Activated CD8-positive, alpha-beta memory T cell treated with anti-CD3 and anti-CD28 coated beads, Interleukin-2, amount 10 ng/mL, durations not matched to agents 7 days and 5 days (primary cell): ENCODE measurements at regions not wholly inside any gene's neighbourhood (a gene's known extent, or its start where the extent isn't known, plus 50 kb on each side); places are given as distances from the start of the nearest gene placed in this dataset.

Experiments
- ATAC-seq: fragments of 150-1000 bp; cut with Tn5 transposase; one replicate; pipeline ENCODE4 v1.10.0; 2021; ENCODE audit warnings: moderate library complexity
- CTCF ChIA-PET: fragments of 350-600 bp; sonication (Branson Sonifier 250); formaldehyde crosslinking; loops from one replicate; lab custom pipeline; 2021; ENCODE audit warnings: antibody characterized with exemption; lab: Charles Lee
- DNase-seq: peaks from one replicate; pipeline ENCODE4 v3.0.0-alpha.2; 2020
- H3K27ac Mint-ChIP-seq: one replicate; pipeline ENCODE4 v1.8.0; 2021; ENCODE audit warnings: mild to moderate bottlenecking, mixed read lengths
- H3K27me3 Mint-ChIP-seq: one replicate; pipeline ENCODE4 v1.8.0; 2021; ENCODE audit warnings: mixed read lengths
- H3K36me3 Mint-ChIP-seq: one replicate; pipeline ENCODE4 v1.8.0; 2021; ENCODE audit warnings: mild to moderate bottlenecking, mixed read lengths
- H3K4me1 Mint-ChIP-seq: one replicate; pipeline ENCODE4 v1.8.0; 2021; ENCODE audit warnings: mixed read lengths
- H3K4me3 Mint-ChIP-seq: one replicate; pipeline ENCODE4 v1.8.0; 2021; ENCODE audit warnings: mild to moderate bottlenecking, moderate library complexity, mixed read lengths
- H3K9me3 Mint-ChIP-seq: one replicate; pipeline ENCODE4 v1.8.0; 2022; ENCODE audit warnings: low read depth, mixed read lengths

GRCh38 chr5:166074582-166075481 is 2216.6 kb upstream of the WWC1 start:
- no peak for DNase-seq
- Mint-ChIP-seq H3K27ac (no peak overlapping the region), H3K27me3 (no peaks in the 10 kb centered on the region), H3K4me3 (no peak overlapping the region), H3K4me1 (no peaks in the 10 kb centered on the region), H3K9me3 (peaks cover 8% of the 10 kb centered on the region), H3K36me3 (no peaks in the 10 kb centered on the region)
- CTCF ChIA-PET, result no interaction called here
- ATAC-seq, result no peak

GRCh38 chr5:166083183-166083959 is 2208.1 kb upstream of the WWC1 start:
- no peak for DNase-seq

DNA sequence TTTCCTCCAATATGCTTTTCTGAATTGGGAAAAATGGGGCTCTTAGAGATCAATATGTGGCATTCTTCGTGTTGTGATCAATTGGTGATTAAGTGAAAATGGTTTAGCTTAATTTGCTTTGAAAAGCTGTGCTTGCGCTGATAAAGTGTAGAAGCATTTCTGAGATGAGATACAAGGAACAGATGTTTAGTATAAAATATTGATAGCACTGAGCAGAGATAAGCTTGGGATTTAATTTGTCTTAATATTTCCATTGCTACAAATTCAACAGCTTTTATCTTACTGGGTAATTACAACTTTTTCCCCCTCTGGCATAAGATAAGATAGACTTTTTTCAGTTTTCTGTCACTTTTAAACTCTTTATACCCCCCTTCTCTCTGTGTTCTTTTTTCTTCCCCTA is 2204.9 kb upstream of the WWC1 start:
- H3K27me3 Mint-ChIP-seq, result no peaks in the 10 kb centered on the region
- no peaks in the 10 kb centered on the region for H3K9me3 Mint-ChIP-seq
- H3K36me3 Mint-ChIP-seq, result no peaks in the 10 kb centered on the region
- no peak for ATAC-seq
- no peak overlapping the region for H3K4me3 Mint-ChIP-seq
- no peak overlapping the region for H3K27ac Mint-ChIP-seq
- CTCF ChIA-PET, result no interaction called here
- DNase-seq, result no peak
- no peaks in the 10 kb centered on the region for H3K4me1 Mint-ChIP-seq

More at GRCh38 chr5:166083183-166083959, 2208.1 kb upstream of the WWC1 start:
- CTCF ChIA-PET, result no interaction called here
- Mint-ChIP-seq H3K4me3 (no peak overlapping the region), H3K27me3 (no peaks in the 10 kb centered on the region), H3K4me1 (no peaks in the 10 kb centered on the region), H3K36me3 (no peaks in the 10 kb centered on the region), H3K9me3 (peaks cover 2% of the 10 kb centered on the region), H3K27ac (no peak overlapping the region)
- no peak for ATAC-seq

DNA sequence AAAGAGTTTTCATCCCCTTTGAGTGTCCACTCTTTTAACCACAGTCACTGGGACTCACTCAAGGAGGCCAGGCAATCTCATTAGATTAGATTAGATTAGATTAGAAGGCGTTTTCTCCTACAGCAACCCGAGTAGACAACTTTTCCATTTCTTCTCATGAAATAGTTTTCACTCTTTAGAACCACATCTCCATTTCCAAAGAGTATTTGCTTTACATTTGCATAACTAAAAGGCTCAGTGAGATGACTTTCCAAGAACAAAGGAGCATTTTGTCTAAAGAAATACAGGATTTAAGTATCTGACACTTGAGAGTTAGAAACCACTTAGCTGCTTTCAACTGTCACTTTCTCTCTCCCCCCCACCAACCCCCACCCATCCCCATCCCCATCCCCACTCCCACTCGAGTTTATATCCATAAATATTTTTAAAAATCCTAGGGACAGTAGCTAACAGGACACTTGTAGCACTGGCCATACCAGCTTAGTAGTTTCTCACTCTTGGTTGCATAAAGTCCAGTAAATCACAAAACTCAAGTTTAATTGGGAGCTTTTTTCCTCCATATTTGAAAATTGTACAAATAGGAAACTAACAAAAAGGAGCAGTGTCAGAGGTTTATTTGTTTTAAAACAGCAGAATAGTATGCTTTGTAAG is 2202.9 kb upstream of the WWC1 start:
- Mint-ChIP-seq H3K9me3 (peaks cover 5% of the 10 kb centered on the region), H3K27me3 (no peaks in the 10 kb centered on the region), H3K4me1 (no peaks in the 10 kb centered on the region), H3K4me3 (no peak overlapping the region), H3K36me3 (no peaks in the 10 kb centered on the region), H3K27ac (no peak overlapping the region)
- CTCF ChIA-PET, result no interaction called here
- DNase-seq, result no peak
- ATAC-seq, result no peak

GRCh38 chr5:166091931-166092330 is 2199.5 kb upstream of the WWC1 start:
- Mint-ChIP-seq H3K4me1 (no peaks in the 10 kb centered on the region), H3K27me3 (no peaks in the 10 kb centered on the region), H3K9me3 (peaks cover 5% of the 10 kb centered on the region), H3K27ac (no peak overlapping the region), H3K4me3 (no peak overlapping the region), H3K36me3 (no peaks in the 10 kb centered on the region)
- no peak for DNase-seq
- no peak for ATAC-seq
- CTCF ChIA-PET, result no interaction called here

DNA sequence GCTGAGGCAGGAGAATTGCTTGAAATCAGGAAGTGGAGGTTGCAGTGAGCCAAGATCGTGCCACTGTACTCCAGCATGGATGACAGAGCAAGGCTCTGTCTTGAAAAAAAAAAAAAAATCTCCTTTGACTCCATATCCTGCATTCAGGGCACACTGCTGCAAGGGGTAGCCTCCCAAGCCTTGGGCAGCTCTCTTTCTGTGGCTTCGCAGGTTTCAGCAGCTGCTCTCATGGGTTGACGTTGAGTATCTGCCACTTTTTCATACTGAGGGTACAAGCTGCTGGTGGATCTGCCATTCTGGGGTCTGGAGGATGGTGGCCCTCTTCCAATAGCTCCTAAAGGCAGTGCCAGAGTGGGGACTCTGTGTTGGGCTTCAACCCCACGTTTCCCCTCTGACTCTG is 2198.1 kb upstream of the WWC1 start:
- Mint-ChIP-seq H3K9me3 (peaks cover 5% of the 10 kb centered on the region), H3K27me3 (no peaks in the 10 kb centered on the region), H3K27ac (no peak overlapping the region), H3K36me3 (no peaks in the 10 kb centered on the region), H3K4me3 (no peak overlapping the region), H3K4me1 (no peaks in the 10 kb centered on the region)
- CTCF ChIA-PET, result no interaction called here
- DNase-seq (no peak), ATAC-seq (no peak)

DNA sequence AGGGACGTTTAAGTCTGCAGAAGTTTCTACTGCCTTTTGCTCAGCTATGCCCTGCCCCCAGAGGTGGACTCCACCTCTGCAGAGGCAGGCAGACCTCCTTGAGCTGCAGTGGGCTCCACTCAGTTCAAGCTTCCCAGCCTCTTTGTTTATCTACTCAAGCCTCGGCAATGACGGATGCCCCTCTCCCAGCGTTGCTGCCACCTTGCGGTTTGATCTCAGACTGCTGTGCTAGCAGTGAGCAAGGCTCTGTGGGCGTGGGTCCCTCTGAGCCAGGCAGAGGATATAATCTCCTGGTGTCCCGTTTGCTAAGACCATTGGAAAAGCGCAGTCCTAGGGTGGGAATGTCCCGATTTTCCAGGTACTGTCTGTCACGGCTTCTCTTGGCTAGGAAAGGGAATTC is 2188.5 kb upstream of the WWC1 start:
- ATAC-seq, result no peak
- Mint-ChIP-seq H3K4me3 (no peak overlapping the region), H3K9me3 (no peaks in the 10 kb centered on the region), H3K4me1 (no peaks in the 10 kb centered on the region), H3K27me3 (no peaks in the 10 kb centered on the region), H3K36me3 (no peaks in the 10 kb centered on the region), H3K27ac (no peak overlapping the region)
- CTCF ChIA-PET, result no interaction called here
- no peak for DNase-seq

DNA sequence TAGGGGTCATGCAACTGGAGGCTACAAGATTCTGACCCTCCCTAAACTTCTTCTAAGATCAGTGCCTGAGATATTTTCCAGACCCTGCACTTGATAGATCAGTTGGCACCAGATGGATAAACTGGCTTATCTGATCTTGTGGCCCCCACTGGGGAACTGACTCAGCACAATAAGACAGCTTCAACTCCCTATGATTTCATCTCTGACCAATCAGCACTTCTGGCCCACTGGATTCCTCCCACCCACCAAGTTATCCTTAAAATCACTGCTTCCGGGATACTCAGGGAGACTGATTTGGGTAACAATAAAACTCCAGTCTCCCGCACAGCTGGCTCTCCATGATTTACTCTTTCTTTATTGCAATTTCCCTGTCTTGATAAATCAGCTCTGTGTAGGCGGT is 2180.4 kb upstream of the WWC1 start:
- Mint-ChIP-seq H3K4me1 (no peaks in the 10 kb centered on the region), H3K9me3 (peaks cover 2% of the 10 kb centered on the region), H3K27me3 (no peaks in the 10 kb centered on the region), H3K27ac (no peak overlapping the region), H3K4me3 (no peak overlapping the region), H3K36me3 (no peaks in the 10 kb centered on the region)
- DNase-seq (no peak), ATAC-seq (no peak)
- CTCF ChIA-PET, result no interaction called here

DNA sequence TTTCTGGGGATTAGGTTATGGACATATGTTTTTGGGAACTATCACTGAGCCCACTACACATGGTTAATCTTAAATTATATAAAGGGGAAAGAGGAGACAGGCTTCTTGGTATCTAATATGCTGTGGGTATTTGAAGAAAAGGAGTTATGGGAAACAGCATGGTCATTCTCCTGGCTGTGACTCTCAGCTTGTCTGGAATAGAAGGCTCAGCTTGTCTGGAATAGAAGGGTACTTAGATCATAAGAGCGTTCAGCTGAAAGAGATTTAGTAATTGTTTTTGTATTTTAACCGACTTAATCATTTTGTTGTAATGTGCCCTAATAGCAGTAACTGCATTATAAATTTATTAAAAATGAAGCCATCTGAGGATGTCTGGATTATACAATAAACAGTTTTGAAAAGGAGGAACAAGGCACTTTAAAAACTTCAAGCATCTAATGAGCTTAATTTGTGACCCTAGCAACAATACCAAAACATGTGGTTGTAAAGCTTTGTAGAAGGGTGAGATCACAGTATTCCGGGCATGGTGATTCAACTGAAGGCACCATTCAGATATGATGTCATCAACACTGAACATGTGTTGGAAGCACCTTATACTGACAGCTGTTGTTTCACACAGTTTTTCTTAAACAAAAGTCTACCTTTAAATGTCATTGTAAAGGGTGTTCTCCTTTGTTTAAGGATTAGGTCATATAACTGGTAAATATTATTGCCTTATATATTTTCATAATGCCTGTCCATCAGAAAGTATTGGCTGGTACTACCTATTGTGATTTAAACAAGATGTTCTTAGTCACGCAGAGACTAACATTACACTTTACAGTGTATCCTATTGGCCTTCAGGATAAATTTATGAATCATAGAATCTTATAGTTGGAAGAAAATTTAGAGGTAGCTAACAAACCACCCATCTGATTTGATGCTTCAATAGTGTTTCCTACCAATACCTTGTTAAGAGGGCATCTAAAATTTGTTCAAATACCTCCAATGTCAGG is 2174.1 kb upstream of the WWC1 start:
- no peaks in the 10 kb centered on the region for H3K4me1 Mint-ChIP-seq
- peaks cover 7% of the 10 kb centered on the region for H3K9me3 Mint-ChIP-seq
- CTCF ChIA-PET, result no interaction called here
- DNase-seq (no peak), ATAC-seq (no peak)
- no peaks in the 10 kb centered on the region for H3K36me3 Mint-ChIP-seq
- no peak overlapping the region for H3K4me3 Mint-ChIP-seq
- no peaks in the 10 kb centered on the region for H3K27me3 Mint-ChIP-seq
- no peak overlapping the region for H3K27ac Mint-ChIP-seq

DNA sequence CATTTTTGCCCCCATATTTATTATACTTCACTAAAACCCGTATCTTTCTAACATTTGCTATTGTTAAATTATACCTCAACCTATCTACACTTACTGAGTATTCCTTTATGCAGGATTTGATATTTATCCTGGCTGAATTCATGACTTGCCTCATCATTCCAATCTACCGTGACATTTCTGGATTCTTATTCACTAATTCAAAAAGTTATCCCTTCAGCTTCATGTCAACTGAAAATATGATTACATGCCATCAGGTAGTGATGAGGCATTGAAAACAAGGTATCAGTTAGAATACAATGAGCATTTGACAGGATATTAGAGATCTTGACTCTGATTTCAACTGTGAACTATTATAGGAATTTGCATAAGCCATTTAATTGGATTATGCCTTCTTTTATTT is 2171.9 kb upstream of the WWC1 start:
- Mint-ChIP-seq H3K4me3 (no peak overlapping the region), H3K9me3 (peaks cover 12% of the 10 kb centered on the region), H3K36me3 (no peaks in the 10 kb centered on the region), H3K27ac (no peak overlapping the region), H3K4me1 (no peaks in the 10 kb centered on the region), H3K27me3 (no peaks in the 10 kb centered on the region)
- CTCF ChIA-PET, result no interaction called here
- DNase-seq (no peak), ATAC-seq (no peak)

GRCh38 chr5:166123717-166124116 is 2167.7 kb upstream of the WWC1 start:
- CTCF ChIA-PET, result no interaction called here
- peaks cover 21% of the 10 kb centered on the region for H3K9me3 Mint-ChIP-seq
- no peak overlapping the region for H3K27ac Mint-ChIP-seq
- DNase-seq (no peak), ATAC-seq (no peak)
- peaks cover 2% of the 10 kb centered on the region for H3K4me1 Mint-ChIP-seq
- no peak overlapping the region for H3K4me3 Mint-ChIP-seq
- no peaks in the 10 kb centered on the region for H3K27me3 Mint-ChIP-seq
- H3K36me3 Mint-ChIP-seq, result peaks cover 2% of the 10 kb centered on the region

- no peak overlapping the region for H3K27ac Mint-ChIP-seq
- H3K4me3 Mint-ChIP-seq, result no peak overlapping the region
- H3K4me1 Mint-ChIP-seq, result peaks cover 2% of the 10 kb centered on the region
- DNase-seq, result no peak
- no peaks in the 10 kb centered on the region for H3K27me3 Mint-ChIP-seq
- H3K9me3 Mint-ChIP-seq, result peaks cover 14% of the 10 kb centered on the region
- CTCF ChIA-PET, result no interaction called here
- ATAC-seq, result no peak
- H3K36me3 Mint-ChIP-seq, result peaks cover 2% of the 10 kb centered on the region
These were observed 2163.5 kb upstream of the WWC1 start for GRCh38 chr5:166127766-166128570.
